ENCODE measurements at regions not wholly inside any gene's neighbourhood (a gene's known extent, or its start where the extent isn't known, plus 50 kb on each side); places are given as distances from the start of the nearest gene placed in this dataset.

DNA sequence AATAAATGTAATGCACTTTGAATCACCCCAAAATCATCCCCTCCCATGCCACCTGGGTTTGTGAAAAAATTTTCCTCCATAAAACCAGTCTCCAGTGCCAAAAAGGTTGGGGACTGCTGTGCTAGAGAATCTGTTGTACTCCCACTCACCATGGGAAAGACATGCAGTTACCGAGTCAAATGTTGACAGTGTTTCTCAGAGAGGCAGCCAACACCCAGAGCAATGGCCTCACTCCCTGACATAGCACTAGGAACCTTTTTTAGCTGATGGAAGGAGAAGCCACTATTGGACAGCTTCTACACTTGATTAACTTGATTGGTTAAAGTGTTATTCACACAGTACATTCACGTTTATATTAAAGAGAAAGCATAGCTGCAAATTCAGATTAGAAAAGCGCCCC is 59.8 kb upstream of the MANEA start:
- Histone ChIP-seq H3K27me3 (no peaks in the 10 kb centered on the region), H3K4me1 (no peaks in the 10 kb centered on the region), H3K9me3 (no peaks in the 10 kb centered on the region), H3K27ac (no peak overlapping the region), H3K4me3 (no peak overlapping the region), H3K36me3 (no peaks in the 10 kb centered on the region)
- TF ChIP-seq, protein P1, sequence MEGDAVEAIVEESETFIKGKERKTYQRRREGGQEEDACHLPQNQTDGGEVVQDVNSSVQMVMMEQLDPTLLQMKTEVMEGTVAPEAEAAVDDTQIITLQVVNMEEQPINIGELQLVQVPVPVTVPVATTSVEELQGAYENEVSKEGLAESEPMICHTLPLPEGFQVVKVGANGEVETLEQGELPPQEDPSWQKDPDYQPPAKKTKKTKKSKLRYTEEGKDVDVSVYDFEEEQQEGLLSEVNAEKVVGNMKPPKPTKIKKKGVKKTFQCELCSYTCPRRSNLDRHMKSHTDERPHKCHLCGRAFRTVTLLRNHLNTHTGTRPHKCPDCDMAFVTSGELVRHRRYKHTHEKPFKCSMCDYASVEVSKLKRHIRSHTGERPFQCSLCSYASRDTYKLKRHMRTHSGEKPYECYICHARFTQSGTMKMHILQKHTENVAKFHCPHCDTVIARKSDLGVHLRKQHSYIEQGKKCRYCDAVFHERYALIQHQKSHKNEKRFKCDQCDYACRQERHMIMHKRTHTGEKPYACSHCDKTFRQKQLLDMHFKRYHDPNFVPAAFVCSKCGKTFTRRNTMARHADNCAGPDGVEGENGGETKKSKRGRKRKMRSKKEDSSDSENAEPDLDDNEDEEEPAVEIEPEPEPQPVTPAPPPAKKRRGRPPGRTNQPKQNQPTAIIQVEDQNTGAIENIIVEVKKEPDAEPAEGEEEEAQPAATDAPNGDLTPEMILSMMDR (IDR thresholded peaks at IDR 0.05) = no peak
- intact Hi-C loops (cut with DNase I) = no loop called here
- ATAC-seq (no peak), DNase-seq (no peak)

DNA sequence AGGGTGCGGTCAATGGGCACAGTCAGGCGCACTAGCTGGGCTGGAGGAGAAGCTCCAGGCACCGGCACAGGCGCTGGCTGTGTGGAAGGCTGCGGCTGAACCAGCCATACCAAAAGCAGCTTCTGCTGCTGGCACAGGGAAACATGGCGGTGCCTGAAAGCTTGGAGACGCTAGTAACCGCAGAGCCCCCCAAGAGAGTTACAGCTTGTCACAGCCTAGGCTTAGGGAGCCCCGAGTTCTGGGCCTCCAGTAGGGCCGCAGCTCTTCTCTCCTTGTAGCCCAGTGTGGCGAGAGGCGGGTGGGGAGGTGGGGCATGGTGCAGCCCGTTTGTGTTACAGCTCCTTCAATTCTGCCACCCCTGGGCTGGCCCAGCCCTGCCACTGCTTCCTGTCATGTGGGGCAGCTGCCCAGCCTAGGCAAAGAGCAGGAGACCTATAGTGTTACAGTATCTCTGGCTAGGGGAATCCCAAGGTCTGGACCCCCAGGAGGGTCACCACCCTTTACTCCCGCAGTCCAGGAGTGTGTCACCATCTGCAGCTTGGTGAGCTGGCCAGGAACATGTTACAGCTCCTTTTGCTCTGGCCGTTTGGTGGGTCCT is 58.6 kb upstream of the MANEA start:
- H3K4me3 ChIP-seq = no peak overlapping the region
- ATAC-seq (peak; percentile 47), DNase-seq (peak; percentile 40)
- intact Hi-C loops (cut with DNase I) = no loop called here
- no peaks in the 10 kb centered on the region for H3K27me3 ChIP-seq
- H3K9me3 ChIP-seq = no peaks in the 10 kb centered on the region
- no peak overlapping the region for H3K27ac ChIP-seq
- no peaks in the 10 kb centered on the region for H3K4me1 ChIP-seq
- TF ChIP-seq, protein P1 (IDR thresholded peaks at IDR 0.05) = no peak
- no peaks in the 10 kb centered on the region for H3K36me3 ChIP-seq

DNA sequence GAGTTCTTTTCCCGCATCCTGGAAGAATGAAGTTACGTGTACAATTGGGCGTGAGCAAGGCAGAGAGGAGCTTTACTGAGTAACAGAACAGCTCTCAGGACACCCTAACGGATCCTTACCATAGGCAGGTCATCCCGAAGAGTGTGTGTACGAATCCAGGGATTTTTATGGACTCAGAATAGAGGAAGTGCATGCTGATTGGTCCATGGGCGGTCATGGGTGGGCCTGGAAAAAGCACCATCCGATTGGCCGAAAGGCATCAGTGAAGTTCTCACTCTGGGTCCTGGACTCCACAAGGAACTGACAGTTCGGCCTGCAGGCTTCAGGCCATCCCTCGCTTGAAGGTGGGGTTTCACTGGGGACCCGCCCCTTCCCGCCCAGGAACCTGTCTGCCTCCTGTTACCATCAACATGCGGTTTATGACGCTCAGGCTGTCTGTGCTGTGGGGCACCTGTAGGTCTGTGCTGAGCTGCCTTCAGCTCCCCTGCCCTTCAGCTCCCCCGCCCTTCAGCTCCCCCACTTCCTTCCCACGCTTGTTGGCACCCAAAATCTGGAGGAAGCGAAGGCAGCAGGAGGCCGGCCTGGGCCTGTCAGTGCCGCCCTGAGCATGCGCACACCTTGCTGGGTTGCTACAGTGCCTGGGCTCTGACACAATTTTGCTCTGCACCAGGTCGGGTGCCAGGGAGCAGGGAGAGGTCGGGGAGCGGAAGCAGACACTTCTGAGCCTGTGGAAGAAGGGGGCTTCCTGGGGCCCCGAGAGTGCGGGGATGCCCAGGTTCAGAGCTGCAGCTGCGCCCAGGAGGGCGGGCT is 57.9 kb upstream of the MANEA start:
- Histone ChIP-seq H3K27me3 (no peaks in the 10 kb centered on the region), H3K9me3 (no peaks in the 10 kb centered on the region), H3K27ac (no peak overlapping the region), H3K36me3 (no peaks in the 10 kb centered on the region), H3K4me3 (no peak overlapping the region), H3K4me1 (no peaks in the 10 kb centered on the region)
- intact Hi-C loops (cut with DNase I) = no loop called here
- peak; percentile 56 for DNase-seq
- TF ChIP-seq, protein P1 (IDR thresholded peaks at IDR 0.05) = no peak
- ATAC-seq = peak; percentile 9

DNA sequence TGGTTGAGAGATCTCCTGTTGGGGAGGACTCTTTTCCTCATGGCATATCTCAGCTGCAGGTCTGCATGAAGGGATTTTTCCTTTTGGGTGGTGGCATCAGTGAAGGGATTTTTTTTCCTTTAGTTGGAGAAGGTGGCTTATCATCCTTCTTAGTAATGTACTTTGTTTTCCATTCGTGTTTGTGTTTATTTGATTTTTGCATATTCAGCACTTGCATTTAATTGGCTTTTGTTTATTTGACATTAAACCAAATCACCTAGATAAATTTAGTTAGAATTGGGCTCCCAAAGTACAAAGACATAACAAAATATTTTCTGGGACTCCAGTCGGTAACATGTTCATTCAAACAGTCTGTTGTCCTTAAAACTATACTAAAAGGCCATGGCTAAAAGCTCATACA is 56.2 kb upstream of the MANEA start:
- Histone ChIP-seq H3K27me3 (no peaks in the 10 kb centered on the region), H3K36me3 (no peaks in the 10 kb centered on the region), H3K9me3 (no peaks in the 10 kb centered on the region), H3K4me3 (no peak overlapping the region), H3K4me1 (no peaks in the 10 kb centered on the region), H3K27ac (no peak overlapping the region)
- intact Hi-C loops (cut with DNase I) = no loop called here
- ATAC-seq (no peak), DNase-seq (no peak)
- TF ChIP-seq, protein P1 (IDR thresholded peaks at IDR 0.05) = no peak

All from upper lobe of right lung (tissue), 1 donor.